Lung (tissue), 11 donors: ENCODE measurements at regions not wholly inside any gene's neighbourhood (a gene's known extent, or its start where the extent isn't known, plus 50 kb on each side); places are given as distances from the start of the nearest gene placed in this dataset.

ENCODE experiments used
- ATAC-seq: fragments of 200-7000 bp; cut with Tn5 transposase; one replicate; pipeline ENCODE4 v1.9.1; 2020; ENCODE audit warnings: moderate number of reproducible peaks; ENCODE audit not compliant: insufficient read depth, low FRiP score
- DNase-seq, 3 donors: peaks; one replicate each; pipeline ENCODE4 v3.0.0-alpha.2; 2013 to 2017
- H3K27ac ChIP-seq, 2 donors: one replicate each; pipeline ENCODE4 v1.5.1; 2013; ENCODE audit warnings: mild to moderate bottlenecking in 2 of 2, moderate library complexity in 2 of 2, control low read depth in 1 of 2, inconsistent platforms in 1 of 2, low read depth in 1 of 2, low read length in 1 of 2
- H3K27me3 ChIP-seq, 3 donors: one replicate each; pipeline ENCODE4 v1.5.1; 2013; ENCODE audit warnings: low read length in 2 of 3; ENCODE audit not compliant: control insufficient read depth in 3 of 3, insufficient read depth in 3 of 3
- H3K36me3 ChIP-seq, 4 donors: one replicate each; pipeline ENCODE4 v1.5.1; 2013; ENCODE audit warnings: low read length in 4 of 4, mild to moderate bottlenecking in 1 of 4, moderate library complexity in 1 of 4; ENCODE audit not compliant: control insufficient read depth in 4 of 4, insufficient read depth in 4 of 4
- H3K4me1 ChIP-seq, 5 donors: one replicate each; pipeline ENCODE4 v1.5.1; 2013; ENCODE audit warnings: low read length in 5 of 5, mild to moderate bottlenecking in 2 of 5, moderate library complexity in 1 of 5; ENCODE audit not compliant: control insufficient read depth in 5 of 5, insufficient read depth in 5 of 5
- H3K4me3 ChIP-seq: one replicate; pipeline ENCODE4 v1.5.1; 2013; ENCODE audit warnings: mild to moderate bottlenecking, control low read depth, moderate library complexity
- H3K9ac ChIP-seq, 2 donors: one replicate each; pipeline ENCODE4 v1.5.1; 2013; ENCODE audit warnings: low read length in 2 of 2, control low read depth in 1 of 2; ENCODE audit not compliant: insufficient read depth in 1 of 2
- H3K9me3 ChIP-seq, 4 donors: one replicate each; pipeline ENCODE4 v1.5.1; 2013; ENCODE audit warnings: low read length in 3 of 4, mild to moderate bottlenecking in 1 of 4, moderate library complexity in 1 of 4; ENCODE audit not compliant: control insufficient read depth in 4 of 4, insufficient read depth in 3 of 4
- CTCF ChIP-seq: IDR thresholded peaks from 2 replicates; pipeline ENCODE4 v1.5.1; 2012; ENCODE audit warnings: mild to moderate bottlenecking; ENCODE audit errors: control extremely low read depth, extremely low read depth
- WGBS, 2 donors: extraction: QIAGEN DNeasy Blood & Tissue Kit; methylation state at CpG; one replicate each; pipeline ENCODE4 v1.1.7; 2013; 5-methylcytosine and 5-hydroxymethylcytosine counted together
- donor health status: control.
- donor health status: control.
- donor health status: Bipolar disorder and iron deficiency.
- donor health status: healthy.
- donor health status: DM: yes; HTN: yes; CAD: no.

GRCh38 chr6:15956205-15957106 lies 172.4 kb upstream of the MYLIP start:
- peak; percentile 79 to 90 (median 86) for DNase-seq
- Histone ChIP-seq H3K27ac (peak overlapping the region in 1 of 2 donors; percentile 18), H3K4me3 (no peak overlapping the region), H3K27me3 (no peaks in the 10 kb centered on the region), H3K36me3 (no peaks in the 10 kb centered on the region), H3K4me1 (peaks cover 0 to 15% (median 9%) of the 10 kb centered on the region in 5 donors), H3K9ac (no peak overlapping the region), H3K9me3 (peaks cover 0 to 3% (median 0%) of the 10 kb centered on the region in 4 donors)
- TF ChIP-seq CTCF, result no peak
- 42 to 69% methylated on average over 14 of the region's 14 CpGs for WGBS, 2 donors
- ATAC-seq, result peak; percentile 45

- no peak overlapping the region for H3K4me3 ChIP-seq
- DNase-seq, result no peak
- no peak for TF ChIP-seq CTCF
- no peak overlapping the region for H3K27ac ChIP-seq
- WGBS, 2 donors, result 80 to 82% methylated on average over 3 of the region's 3 CpGs
- peaks cover 0 to 15% (median 10%) of the 10 kb centered on the region in 5 donors for H3K4me1 ChIP-seq
- ATAC-seq, result no peak
- no peaks in the 10 kb centered on the region for H3K27me3 ChIP-seq
- no peaks in the 10 kb centered on the region for H3K9me3 ChIP-seq
- H3K9ac ChIP-seq, result no peak overlapping the region
- no peaks in the 10 kb centered on the region for H3K36me3 ChIP-seq
These were observed 173.4 kb upstream of the MYLIP start for GRCh38 chr6:15955484-15955883.

GRCh38 chr6:15953152-15953880 lies 175.6 kb upstream of the MYLIP start:
- H3K4me1 ChIP-seq, result peaks cover 0 to 20% (median 10%) of the 10 kb centered on the region in 5 donors
- no peaks in the 10 kb centered on the region for H3K27me3 ChIP-seq
- H3K4me3 ChIP-seq, result no peak overlapping the region
- no peaks in the 10 kb centered on the region for H3K9me3 ChIP-seq
- 48 to 49% methylated on average over 3 of the region's 3 CpGs for WGBS, 2 donors
- no peaks in the 10 kb centered on the region for H3K36me3 ChIP-seq
- H3K27ac ChIP-seq, result no peak overlapping the region
- H3K9ac ChIP-seq, result no peak overlapping the region
- ATAC-seq, result no peak
- DNase-seq, result peak; percentile 24 to 43 (median 28)
- TF ChIP-seq CTCF, result no peak
